Trophoblast cell (in vitro differentiated cells and primary cell): ENCODE measurements at regions not wholly inside any gene's neighbourhood (a gene's known extent, or its start where the extent isn't known, plus 50 kb on each side); places are given as distances from the start of the nearest gene placed in this dataset.
A peak's percentile ranks its signal among the peaks of the same experiment; 100 is the strongest.

Experiments
- DNase-seq, 2 donors: peaks; one replicate each; pipeline ENCODE4 v3.0.0-alpha.2; 2016
- H2AFZ ChIP-seq: 2 replicates; pipeline ENCODE4 v1.6.1; 2013; ENCODE audit warnings: low read length, moderate library complexity, mild to moderate bottlenecking; ENCODE audit not compliant: insufficient read depth, poor library complexity
- H2AK5ac ChIP-seq: 2 replicates; pipeline ENCODE4 v1.6.1; 2013; ENCODE audit warnings: mild to moderate bottlenecking, low read length
- H2BK120ac ChIP-seq: 2 replicates; pipeline ENCODE4 v1.6.1; 2013; ENCODE audit warnings: low read length, mild to moderate bottlenecking, moderate library complexity; ENCODE audit not compliant: insufficient read depth, poor library complexity
- H2BK12ac ChIP-seq: 2 replicates; pipeline ENCODE4 v1.6.1; 2013; ENCODE audit warnings: mild to moderate bottlenecking, low read length, moderate library complexity
- H2BK5ac ChIP-seq: 2 replicates; pipeline ENCODE4 v1.6.1; 2013; ENCODE audit warnings: low read length, low read depth, moderate library complexity, mild to moderate bottlenecking; ENCODE audit not compliant: poor library complexity
- H3K14ac ChIP-seq: 2 replicates; pipeline ENCODE4 v1.6.1; 2013; ENCODE audit warnings: mild to moderate bottlenecking, low read length
- H3K18ac ChIP-seq: 2 replicates; pipeline ENCODE4 v1.6.1; 2013; ENCODE audit warnings: mild to moderate bottlenecking, low read length
- H3K23ac ChIP-seq: 2 replicates; pipeline ENCODE4 v1.6.1; 2013; ENCODE audit warnings: low read length
- H3K27ac ChIP-seq: 2 replicates; pipeline ENCODE4 v1.5.1; 2013; ENCODE audit warnings: low read depth, mild to moderate bottlenecking, inconsistent platforms, low read length, moderate library complexity
- H3K27me3 ChIP-seq: 2 replicates; pipeline ENCODE4 v1.6.1; 2013; ENCODE audit warnings: inconsistent platforms, mild to moderate bottlenecking, low read length, moderate library complexity; ENCODE audit not compliant: insufficient read depth
- H3K36me3 ChIP-seq, 2 experiments: 1 replicate in 1 of 2; 2 replicates in 1 of 2; pipeline ENCODE4 v1.6.1; 2013; ENCODE audit warnings: low read length in 2 of 2, mild to moderate bottlenecking in 2 of 2, moderate library complexity in 1 of 2; ENCODE audit not compliant: insufficient read depth in 2 of 2, control insufficient read depth in 1 of 2
- H3K4ac ChIP-seq: 2 replicates; pipeline ENCODE4 v1.6.1; 2013; ENCODE audit warnings: low read depth, mild to moderate bottlenecking, low read length, moderate library complexity
- H3K4me1 ChIP-seq, 2 experiments: 1 replicate in 1 of 2; 2 replicates in 1 of 2; pipeline ENCODE4 v1.6.1; 2013; ENCODE audit warnings: low read length in 2 of 2, mild to moderate bottlenecking in 2 of 2, moderate library complexity in 1 of 2; ENCODE audit not compliant: insufficient read depth in 2 of 2, control insufficient read depth in 1 of 2
- H3K4me2 ChIP-seq: 2 replicates; pipeline ENCODE4 v1.6.1; 2013; ENCODE audit warnings: inconsistent platforms, mild to moderate bottlenecking, low read length, moderate library complexity
- H3K4me3 ChIP-seq: 2 replicates; pipeline ENCODE4 v1.5.1; 2013; ENCODE audit warnings: mild to moderate bottlenecking, low read depth, low read length, inconsistent platforms
- H3K79me1 ChIP-seq: one replicate; pipeline ENCODE4 v1.6.1; 2013; ENCODE audit warnings: low read length
- H3K79me2 ChIP-seq: 2 replicates; pipeline ENCODE4 v1.6.1; 2013; ENCODE audit warnings: low read length, mild to moderate bottlenecking; ENCODE audit not compliant: control insufficient read depth, insufficient read depth, poor library complexity
- H3K9ac ChIP-seq: 2 replicates; pipeline ENCODE4 v1.6.1; 2013; ENCODE audit warnings: mild to moderate bottlenecking, low read length
- H3K9me3 ChIP-seq: 2 replicates; pipeline ENCODE4 v1.6.1; 2013; ENCODE audit warnings: low read depth, mild to moderate bottlenecking, control low read depth, inconsistent platforms, low read length; ENCODE audit not compliant: insufficient read depth
- H4K12ac ChIP-seq: 2 replicates; pipeline ENCODE4 v1.6.1; 2013; ENCODE audit warnings: low read depth, mild to moderate bottlenecking, low read length, moderate library complexity
- H4K8ac ChIP-seq: 2 replicates; pipeline ENCODE4 v1.6.1; 2013; ENCODE audit warnings: low read depth, mild to moderate bottlenecking, low read length, moderate library complexity
- H4K91ac ChIP-seq: one replicate; pipeline ENCODE4 v1.6.1; 2013; ENCODE audit warnings: low read depth, mild to moderate bottlenecking, low read length, moderate library complexity
- WGBS: extraction: QIAGEN DNeasy Blood & Tissue Kit; methylation state at CpG from one replicate; pipeline ENCODE4 v1.1.7; 2013; ENCODE audit warnings: missing lambda C conversion rate; ENCODE audit not compliant: insufficient read length, insufficient coverage; ENCODE audit errors: extremely low coverage; 5-methylcytosine and 5-hydroxymethylcytosine counted together

- H3K9ac ChIP-seq, result no peak overlapping the region
- H4K8ac ChIP-seq, result no peak overlapping the region
- no peak overlapping the region for H3K4me3 ChIP-seq
- H2BK5ac ChIP-seq, result no peak overlapping the region
- H4K91ac ChIP-seq, result no peak overlapping the region
- peaks cover 0 to 3% of the 10 kb centered on the region in 2 experiments for H3K4me1 ChIP-seq
- no peak overlapping the region for H2AK5ac ChIP-seq
- H2BK120ac ChIP-seq, result no peak overlapping the region
- H3K14ac ChIP-seq, result no peak overlapping the region
- no peak overlapping the region for H3K23ac ChIP-seq
- no peaks in the 10 kb centered on the region for H3K79me2 ChIP-seq
- H2BK12ac ChIP-seq, result no peak overlapping the region
- no peak overlapping the region for H3K4ac ChIP-seq
- no peak overlapping the region for H3K4me2 ChIP-seq
- H3K9me3 ChIP-seq, result no peaks in the 10 kb centered on the region
- H3K36me3 ChIP-seq, result no peaks in the 10 kb centered on the region
- no peak overlapping the region for H2AFZ ChIP-seq
- no peak overlapping the region for H3K27ac ChIP-seq
- no peak overlapping the region for H4K12ac ChIP-seq
- no peaks in the 10 kb centered on the region for H3K79me1 ChIP-seq
- H3K18ac ChIP-seq, result no peak overlapping the region
- no peaks in the 10 kb centered on the region for H3K27me3 ChIP-seq
- no peak for DNase-seq
Measured at GRCh38 chr18:39455285-39455684, 1889.7 kb upstream of the CELF4 start.

- Histone ChIP-seq H2AK5ac (no peak overlapping the region), H2AFZ (no peak overlapping the region), H2BK12ac (no peak overlapping the region), H3K4me2 (no peak overlapping the region), H3K27me3 (no peaks in the 10 kb centered on the region), H3K4me3 (no peak overlapping the region), H3K4ac (no peak overlapping the region), H3K14ac (no peak overlapping the region), H4K12ac (no peak overlapping the region), H3K23ac (no peak overlapping the region), H3K4me1 (peaks cover 0 to 3% of the 10 kb centered on the region in 2 experiments), H3K27ac (no peak overlapping the region), H3K18ac (no peak overlapping the region), H2BK5ac (no peak overlapping the region), H4K8ac (no peak overlapping the region), H4K91ac (no peak overlapping the region), H3K79me2 (no peaks in the 10 kb centered on the region), H3K79me1 (no peaks in the 10 kb centered on the region), H3K9me3 (no peaks in the 10 kb centered on the region), H2BK120ac (no peak overlapping the region), H3K36me3 (no peaks in the 10 kb centered on the region), H3K9ac (no peak overlapping the region)
- DNase-seq, result no peak
- 100% methylated on average over 1 of the region's 1 CpG for WGBS
Measured at GRCh38 chr18:39454866-39455265, 1889.3 kb upstream of the CELF4 start.

GRCh38 chr18:39453882-39454281, 1888.3 kb upstream of the CELF4 start:
- Histone ChIP-seq H3K27me3 (no peaks in the 10 kb centered on the region), H3K27ac (no peak overlapping the region), H3K4me3 (no peak overlapping the region), H3K4me1 (peaks cover 0 to 3% of the 10 kb centered on the region in 2 experiments), H3K14ac (no peak overlapping the region), H4K91ac (no peak overlapping the region), H3K4me2 (no peak overlapping the region), H2AFZ (no peak overlapping the region), H2BK5ac (no peak overlapping the region), H2AK5ac (no peak overlapping the region), H3K79me2 (no peaks in the 10 kb centered on the region), H3K23ac (no peak overlapping the region), H3K18ac (no peak overlapping the region), H4K8ac (peak overlapping the region; percentile 5), H3K36me3 (no peaks in the 10 kb centered on the region), H3K4ac (no peak overlapping the region), H3K79me1 (no peaks in the 10 kb centered on the region), H2BK12ac (no peak overlapping the region), H3K9me3 (no peaks in the 10 kb centered on the region), H2BK120ac (no peak overlapping the region), H4K12ac (no peak overlapping the region), H3K9ac (no peak overlapping the region)
- peak in 1 of 2 donors; percentile 5 for DNase-seq
- no CpG with 5 or more reads among the region's 2 CpGs for WGBS

GRCh38 chr18:39453356-39453755, 1887.8 kb upstream of the CELF4 start:
- H2AFZ ChIP-seq, result no peak overlapping the region
- no peak overlapping the region for H4K91ac ChIP-seq
- no peak overlapping the region for H3K27ac ChIP-seq
- no peaks in the 10 kb centered on the region for H3K79me2 ChIP-seq
- H2BK120ac ChIP-seq, result no peak overlapping the region
- no peaks in the 10 kb centered on the region for H3K79me1 ChIP-seq
- no peak overlapping the region for H4K12ac ChIP-seq
- H3K4ac ChIP-seq, result no peak overlapping the region
- no peak overlapping the region for H3K9ac ChIP-seq
- no peak overlapping the region for H3K18ac ChIP-seq
- H3K14ac ChIP-seq, result no peak overlapping the region
- no peak overlapping the region for H3K4me3 ChIP-seq
- H3K4me2 ChIP-seq, result no peak overlapping the region
- H2BK5ac ChIP-seq, result no peak overlapping the region
- no CpG with 5 or more reads among the region's 2 CpGs for WGBS
- H2AK5ac ChIP-seq, result no peak overlapping the region
- no peaks in the 10 kb centered on the region for H3K27me3 ChIP-seq
- no peak overlapping the region for H2BK12ac ChIP-seq
- no peaks in the 10 kb centered on the region for H3K36me3 ChIP-seq
- no peaks in the 10 kb centered on the region for H3K9me3 ChIP-seq
- no peak for DNase-seq
- peaks cover 0 to 3% of the 10 kb centered on the region in 2 experiments for H3K4me1 ChIP-seq
- no peak overlapping the region for H4K8ac ChIP-seq
- no peak overlapping the region for H3K23ac ChIP-seq
